Vagina (tissue), 2 donors: ENCODE measurements at regions not wholly inside any gene's neighbourhood (a gene's known extent, or its start where the extent isn't known, plus 50 kb on each side); places are given as distances from the start of the nearest gene placed in this dataset.

Experiments used
- POLR2A ChIP-seq, 2 donors: fragments of 450-650 bp; IDR thresholded peaks; one replicate each; pipeline ENCODE4 v1.6.1; 2017; ENCODE audit warnings: antibody characterized with exemption in 2 of 2, mild to moderate bottlenecking in 2 of 2, moderate library complexity in 2 of 2
- TF ChIP-seq, protein P1 (sequence below), 3 experiments: fragments of 450-650 bp in 2 of 3; fragments of 200-600 bp in 1 of 3; sonication (generic) in 1 of 3; IDR thresholded peaks; one replicate each; pipeline ENCODE4 v1.5.1; 2017 to 2019; ENCODE audit warnings: antibody characterized with exemption in 3 of 3, mild to moderate bottlenecking in 2 of 3, moderate library complexity in 2 of 3

DNA sequence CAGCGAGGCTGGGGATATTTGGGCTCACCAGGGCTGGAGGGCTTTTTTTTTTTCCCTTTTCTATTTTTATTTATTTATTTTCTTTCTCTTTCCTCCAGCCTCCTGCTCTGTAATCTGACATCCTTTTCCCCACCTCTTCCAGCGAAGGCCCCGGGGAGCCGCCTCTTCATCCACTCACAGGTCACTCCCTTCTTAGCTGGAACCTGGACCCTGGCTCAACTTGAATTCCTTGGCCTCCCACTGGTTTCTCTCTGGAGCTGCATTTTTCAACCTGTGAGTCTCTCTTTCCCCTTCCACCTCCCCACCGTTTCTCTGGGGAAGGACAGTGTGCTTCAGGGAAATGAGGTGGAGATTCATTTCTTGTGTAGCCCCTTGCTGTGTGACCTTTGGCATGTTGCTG is 82.0 kb downstream of the MRM1 start:
- no peak for TF ChIP-seq POLR2A (IDR thresholded peaks at IDR 0.05)
- TF ChIP-seq, protein P1, sequence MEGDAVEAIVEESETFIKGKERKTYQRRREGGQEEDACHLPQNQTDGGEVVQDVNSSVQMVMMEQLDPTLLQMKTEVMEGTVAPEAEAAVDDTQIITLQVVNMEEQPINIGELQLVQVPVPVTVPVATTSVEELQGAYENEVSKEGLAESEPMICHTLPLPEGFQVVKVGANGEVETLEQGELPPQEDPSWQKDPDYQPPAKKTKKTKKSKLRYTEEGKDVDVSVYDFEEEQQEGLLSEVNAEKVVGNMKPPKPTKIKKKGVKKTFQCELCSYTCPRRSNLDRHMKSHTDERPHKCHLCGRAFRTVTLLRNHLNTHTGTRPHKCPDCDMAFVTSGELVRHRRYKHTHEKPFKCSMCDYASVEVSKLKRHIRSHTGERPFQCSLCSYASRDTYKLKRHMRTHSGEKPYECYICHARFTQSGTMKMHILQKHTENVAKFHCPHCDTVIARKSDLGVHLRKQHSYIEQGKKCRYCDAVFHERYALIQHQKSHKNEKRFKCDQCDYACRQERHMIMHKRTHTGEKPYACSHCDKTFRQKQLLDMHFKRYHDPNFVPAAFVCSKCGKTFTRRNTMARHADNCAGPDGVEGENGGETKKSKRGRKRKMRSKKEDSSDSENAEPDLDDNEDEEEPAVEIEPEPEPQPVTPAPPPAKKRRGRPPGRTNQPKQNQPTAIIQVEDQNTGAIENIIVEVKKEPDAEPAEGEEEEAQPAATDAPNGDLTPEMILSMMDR (IDR thresholded peaks at IDR 0.05): no peak
